H1 (cell line): ENCODE measurements at regions not wholly inside any gene's neighbourhood (a gene's known extent, or its start where the extent isn't known, plus 50 kb on each side); places are given as distances from the start of the nearest gene placed in this dataset.
"Not testable (repeated sequence)": the region's sequence is repeated elsewhere in the genome, so short reads cannot be mapped to it uniquely, and the experiment has no call there.

ENCODE experiments used
- CTCF ChIA-PET: fragments of 300-600 bp; sonication (Branson Sonifier 250); formaldehyde crosslinking; loops from one replicate; lab custom pipeline; 2021; ENCODE audit not compliant: partially characterized antibody; lab: Charles Lee
- POLR2A ChIA-PET: fragments of 300-600 bp; sonication (Branson Sonifier 250); formaldehyde crosslinking; loops from one replicate; lab custom pipeline; 2021; ENCODE audit warnings: inconsistent platforms; ENCODE audit not compliant: partially characterized antibody; lab: Charles Lee
- DNase-seq, 2 experiments: peaks; one replicate each; pipeline versions ENCODE4 v3.0.0 to v3.0.0-alpha.2; 2010 to 2022; ENCODE audit warnings: low spot score in 2 of 2, low read depth in 1 of 2, mixed read lengths in 1 of 2
- FAIRE-seq: peaks from 2 replicates; lab custom pipeline; 2011; peaks lifted over from hg19 to GRCh38; lab: Jason Lieb, UNC
- H2AFZ ChIP-seq: 2 replicates; pipeline ENCODE4 v1.8.1; 2012; ENCODE audit warnings: low read length, inconsistent platforms
- H2AK5ac ChIP-seq: 2 replicates; pipeline ENCODE4 v1.6.1; 2013; ENCODE audit warnings: low read depth, low read length
- H2BK120ac ChIP-seq: replicated peaks from 2 replicates; pipeline ENCODE3; 2013; ENCODE audit warnings: low read depth, low read length, inconsistent platforms
- H2BK12ac ChIP-seq: 2 replicates; pipeline ENCODE4 v1.6.1; 2013; ENCODE audit warnings: low read depth, low read length
- H2BK15ac ChIP-seq: 2 replicates; pipeline ENCODE4 v1.6.1; 2013; ENCODE audit warnings: low read length
- H2BK20ac ChIP-seq: 2 replicates; pipeline ENCODE4 v1.6.1; 2013; ENCODE audit warnings: low read length
- H2BK5ac ChIP-seq: 2 replicates; pipeline ENCODE4 v1.6.1; 2013; ENCODE audit warnings: low read depth, low read length
- H3K14ac ChIP-seq: 2 replicates; pipeline ENCODE4 v1.6.1; 2013; ENCODE audit warnings: inconsistent platforms; ENCODE audit not compliant: insufficient read length
- H3K18ac ChIP-seq: 2 replicates; pipeline ENCODE4 v1.6.1; 2013; ENCODE audit warnings: low read length; ENCODE audit errors: extremely low read depth
- H3K23ac ChIP-seq: 2 replicates; pipeline ENCODE4 v1.6.1; 2013; ENCODE audit warnings: inconsistent platforms; ENCODE audit not compliant: insufficient read length
- H3K23me2 ChIP-seq: 2 replicates; pipeline ENCODE4 v1.6.1; 2013; ENCODE audit warnings: low read depth, low read length
- H3K27ac ChIP-seq: 2 replicates; pipeline ENCODE4 v1.6.1; 2011; ENCODE audit warnings: low read depth, low read length, inconsistent platforms
- H3K27me3 ChIP-seq, 4 experiments: replicated peaks in 1 of 4; 1 replicate in 1 of 4; 2 replicates in 3 of 4; pipeline versions ENCODE4 v1.6.1 to v1.8.1; 2011 to 2013; ENCODE audit warnings: low read length in 3 of 4, mild to moderate bottlenecking in 3 of 4, inconsistent platforms in 2 of 4, mixed read lengths in 2 of 4, moderate library complexity in 1 of 4; ENCODE audit not compliant: control insufficient read depth in 3 of 4, insufficient read depth in 3 of 4; ENCODE audit errors: extremely low read depth in 1 of 4
- H3K36me3 ChIP-seq, 4 experiments: 2 replicates each; pipeline versions ENCODE4 v1.6.1 to v1.8.1; 2011 to 2013; ENCODE audit warnings: mild to moderate bottlenecking in 4 of 4, low read length in 3 of 4, moderate library complexity in 2 of 4, control low read depth in 1 of 4, inconsistent platforms in 1 of 4; ENCODE audit not compliant: insufficient read depth in 4 of 4, control insufficient read depth in 2 of 4
- H3K4ac ChIP-seq: replicated peaks from 2 replicates; pipeline ENCODE3; 2013; ENCODE audit warnings: low read length, low read depth, mixed read lengths, inconsistent platforms; ENCODE audit not compliant: insufficient read length
- H3K4me1 ChIP-seq, 4 experiments: replicated peaks in 1 of 4; 1 replicate in 1 of 4; 2 replicates in 3 of 4; pipeline versions ENCODE4 v1.6.1 to v1.8.1; 2011 to 2013; ENCODE audit warnings: low read length in 3 of 4, inconsistent platforms in 2 of 4, mixed read lengths in 1 of 4; ENCODE audit not compliant: insufficient read depth in 4 of 4, control insufficient read depth in 3 of 4
- H3K4me2 ChIP-seq, 2 experiments: 2 replicates each; pipeline versions ENCODE4 v1.6.1 to v1.8.1; 2011 to 2013; ENCODE audit warnings: low read depth in 2 of 2, low read length in 2 of 2, control low read depth in 1 of 2, inconsistent platforms in 1 of 2, mild to moderate bottlenecking in 1 of 2; ENCODE audit not compliant: insufficient read depth in 1 of 2
- H3K4me3 ChIP-seq, 4 experiments: fragments of 200-600, 300-600 bp in 1 of 4; sonication (generic), shearing (Covaris generic), sonication (Bioruptor Twin) in 1 of 4; 2 replicates each; pipeline versions ENCODE4 v1.5.1 to v1.8.1; 2011 to 2016; ENCODE audit warnings: low read length in 4 of 4, low read depth in 3 of 4, control low read depth in 2 of 4, inconsistent platforms in 2 of 4, mild to moderate bottlenecking in 2 of 4, mixed read lengths in 1 of 4, moderate library complexity in 1 of 4; ENCODE audit not compliant: insufficient read depth in 2 of 4; ENCODE audit errors: extremely low read depth in 1 of 4
- H3K56ac ChIP-seq: replicated peaks from 2 replicates; pipeline ENCODE3; 2013; ENCODE audit warnings: low read depth, mild to moderate bottlenecking, mixed read lengths, low read length, inconsistent platforms; ENCODE audit not compliant: insufficient read length
- H3K79me1 ChIP-seq: 2 replicates; pipeline ENCODE4 v1.6.1; 2013; ENCODE audit warnings: low read depth, low read length, control low read depth
- H3K79me2 ChIP-seq, 2 experiments: 2 replicates each; pipeline versions ENCODE4 v1.6.1 to v1.8.1; 2012 to 2013; ENCODE audit warnings: low read length in 2 of 2, mild to moderate bottlenecking in 2 of 2, inconsistent platforms in 1 of 2; ENCODE audit not compliant: insufficient read depth in 2 of 2, control insufficient read depth in 1 of 2
- H3K9ac ChIP-seq, 4 experiments: replicated peaks in 1 of 4; 1 replicate in 1 of 4; 2 replicates in 3 of 4; pipeline versions ENCODE4 v1.6.1 to v1.8.1; 2011 to 2013; ENCODE audit warnings: low read depth in 3 of 4, low read length in 3 of 4, control low read depth in 2 of 4, mild to moderate bottlenecking in 2 of 4, moderate library complexity in 2 of 4, inconsistent platforms in 1 of 4; ENCODE audit errors: extremely low read depth in 1 of 4
- H3K9me3 ChIP-seq, 2 experiments: 2 replicates each; pipeline versions ENCODE4 v1.6.1 to v1.8.1; 2012 to 2013; ENCODE audit warnings: mild to moderate bottlenecking in 2 of 2, moderate library complexity in 2 of 2, control low read depth in 1 of 2, inconsistent platforms in 1 of 2, low read depth in 1 of 2, low read length in 1 of 2, mixed read lengths in 1 of 2; ENCODE audit not compliant: insufficient read depth in 2 of 2
- H4K20me1 ChIP-seq, 2 experiments: replicated peaks in 1 of 2; 2 replicates each; pipeline versions ENCODE3 to v1.8.1; 2011 to 2013; ENCODE audit warnings: inconsistent platforms in 2 of 2, low read length in 2 of 2, mild to moderate bottlenecking in 1 of 2; ENCODE audit not compliant: insufficient read depth in 2 of 2, control insufficient read depth in 1 of 2
- H4K5ac ChIP-seq: 2 replicates; pipeline ENCODE4 v1.6.1; 2013; ENCODE audit warnings: low read length, low read depth, mixed read lengths, inconsistent platforms; ENCODE audit not compliant: insufficient read length
- H4K8ac ChIP-seq: 2 replicates; pipeline ENCODE4 v1.8.0; 2013; ENCODE audit warnings: mild to moderate bottlenecking, moderate library complexity, low read length, inconsistent platforms; ENCODE audit not compliant: insufficient read depth; ENCODE audit errors: extremely low read depth
- H4K91ac ChIP-seq: replicated peaks from 2 replicates; pipeline ENCODE3; 2013; ENCODE audit warnings: low read length, mixed read lengths, inconsistent platforms; ENCODE audit not compliant: insufficient read length
- WGBS, 2 experiments: shearing (Covaris generic) in 1 of 2; methylation state at CpG; one replicate each; pipeline versions ENCODE4 v1.1.6 to v1.1.7; 2013 to 2015; ENCODE audit warnings: low lambda C conversion rate in 2 of 2, mixed read lengths in 2 of 2, inconsistent platforms in 1 of 2, low coverage in 1 of 2, missing lambda C conversion rate in 1 of 2; ENCODE audit not compliant: insufficient replicate concordance in 2 of 2, insufficient coverage in 1 of 2, insufficient read length in 1 of 2; ENCODE audit errors: extremely low coverage in 1 of 2, missing lambda C conversion rate in 1 of 2; 5-methylcytosine and 5-hydroxymethylcytosine counted together

GRCh38 chr9:40974912-40975311 lies 153.6 kb downstream of the FOXD4L6 start:
- H3K79me1 ChIP-seq, FAIRE-seq, H4K20me1 ChIP-seq, H2AK5ac ChIP-seq, H2BK5ac ChIP-seq, H2BK12ac ChIP-seq, H3K4me1 ChIP-seq, DNase-seq, POLR2A ChIA-PET, H3K4me2 ChIP-seq, H3K14ac ChIP-seq, H2BK15ac ChIP-seq, CTCF ChIA-PET, H3K23ac ChIP-seq, H3K4ac ChIP-seq, H4K91ac ChIP-seq, H3K9ac ChIP-seq, H2AFZ ChIP-seq, H3K36me3 ChIP-seq, H3K27me3 ChIP-seq, H2BK20ac ChIP-seq, H3K27ac ChIP-seq, H3K18ac ChIP-seq, H4K5ac ChIP-seq, H3K4me3 ChIP-seq, H3K23me2 ChIP-seq, H3K56ac ChIP-seq, H3K79me2 ChIP-seq, H2BK120ac ChIP-seq, H4K8ac ChIP-seq: not testable (repeated sequence)
- WGBS, 2 experiments = 89% methylated on average over 9 of the region's 10 CpGs; no CpG with 5 or more reads in 1 of the 2 experiments
- peaks cover 2 to 11% of the 10 kb centered on the region in 2 experiments; a peak in 3 of 4 replicates for H3K9me3 ChIP-seq

- H3K23ac ChIP-seq, H3K79me1 ChIP-seq, H2AK5ac ChIP-seq, H2BK120ac ChIP-seq, H3K79me2 ChIP-seq, FAIRE-seq, H2BK5ac ChIP-seq, H2BK15ac ChIP-seq, H3K9ac ChIP-seq, H3K56ac ChIP-seq, H3K27ac ChIP-seq, H4K91ac ChIP-seq, H3K4ac ChIP-seq, H3K4me2 ChIP-seq, H3K18ac ChIP-seq, H3K14ac ChIP-seq, H4K5ac ChIP-seq, CTCF ChIA-PET, H2AFZ ChIP-seq, H2BK12ac ChIP-seq, H4K8ac ChIP-seq, H2BK20ac ChIP-seq, H3K27me3 ChIP-seq, H3K4me1 ChIP-seq, POLR2A ChIA-PET, DNase-seq, H3K23me2 ChIP-seq, H3K4me3 ChIP-seq, H3K36me3 ChIP-seq, H4K20me1 ChIP-seq: not testable (repeated sequence)
- H3K9me3 ChIP-seq = peaks cover 2 to 11% of the 10 kb centered on the region in 2 experiments; a peak in 2 of 4 replicates
- WGBS, 2 experiments = 65% methylated on average over 3 of the region's 3 CpGs; no CpG with 5 or more reads in 1 of the 2 experiments
Measured at GRCh38 chr9:40971773-40972172, 156.7 kb downstream of the FOXD4L6 start.
